T-helper 2 cell (primary cell): ENCODE measurements at regions not wholly inside any gene's neighbourhood (a gene's known extent, or its start where the extent isn't known, plus 50 kb on each side); places are given as distances from the start of the nearest gene placed in this dataset.

ENCODE experiments used
- DNase-seq, 5 experiments: peaks; one replicate each; pipeline versions ENCODE4 v3.0.0 to v3.0.0-alpha.2; 2012 to 2022

DNA sequence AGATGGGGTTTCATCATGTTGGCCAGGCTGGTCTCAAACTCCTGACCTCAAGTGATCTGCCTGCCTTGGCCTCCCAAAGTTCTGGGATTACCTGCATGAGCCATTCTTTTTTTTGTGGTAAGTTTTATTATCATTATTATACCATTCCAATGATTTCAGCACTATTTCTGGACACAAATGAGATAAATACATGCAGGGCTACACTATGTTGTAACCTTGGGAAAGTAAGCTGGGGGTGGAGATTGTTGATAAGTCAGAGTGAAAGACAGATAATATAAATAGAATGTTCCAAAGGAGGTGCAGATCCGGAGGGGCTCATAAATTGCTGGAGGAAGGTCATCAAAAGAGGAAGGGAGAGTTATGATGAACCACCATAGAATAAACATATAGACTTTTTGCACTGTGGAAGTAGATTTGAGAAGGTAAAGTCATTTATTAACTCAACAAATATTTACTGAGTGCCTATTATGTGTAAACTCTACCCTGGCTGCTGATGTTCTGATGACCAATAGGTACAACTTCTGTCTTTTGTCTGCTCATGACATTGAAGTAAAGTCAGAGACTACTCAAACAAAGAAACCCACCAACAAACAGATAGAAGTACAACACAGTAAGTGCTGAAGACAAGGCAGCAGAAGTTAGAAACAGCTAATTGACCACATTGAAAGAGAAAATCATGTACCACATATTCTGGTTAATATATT lies 478.9 kb upstream of the GOLIM4 start:
- DNase-seq = no peak

DNA sequence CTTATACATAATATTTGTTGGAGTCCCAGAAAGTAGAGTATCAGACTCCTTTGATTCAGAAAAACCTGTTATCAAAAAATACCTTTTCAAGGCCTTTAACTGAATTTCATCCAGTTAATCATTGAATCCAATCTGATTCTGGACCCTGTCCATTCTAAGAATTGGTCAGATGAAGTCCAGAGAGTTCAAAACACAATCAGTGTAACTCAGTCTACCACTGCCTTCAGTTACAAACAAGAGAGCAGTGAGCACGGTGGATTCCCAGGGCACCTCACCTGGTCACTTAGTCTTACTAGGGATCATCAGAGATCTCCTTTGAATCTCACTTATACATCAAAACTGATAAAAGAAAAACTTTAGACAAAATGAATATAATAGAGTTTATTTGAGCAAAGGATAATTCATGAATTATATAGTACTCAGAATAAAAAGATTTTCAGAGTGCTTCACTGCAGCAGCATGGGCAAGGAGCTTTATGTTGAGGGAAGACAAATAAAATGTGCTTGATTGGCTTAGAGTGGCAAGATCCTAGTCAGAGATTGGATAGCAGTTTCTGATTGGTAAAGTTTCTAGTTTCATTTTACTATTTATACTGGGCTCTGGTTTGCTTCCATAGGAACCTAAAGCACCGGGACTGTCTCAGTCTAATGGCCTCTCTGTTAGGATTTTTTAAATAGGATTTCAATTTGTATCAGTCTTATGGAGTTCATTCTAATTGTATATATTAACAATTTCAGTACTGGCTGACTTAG lies 474.9 kb upstream of the GOLIM4 start:
- no peak for DNase-seq

DNA sequence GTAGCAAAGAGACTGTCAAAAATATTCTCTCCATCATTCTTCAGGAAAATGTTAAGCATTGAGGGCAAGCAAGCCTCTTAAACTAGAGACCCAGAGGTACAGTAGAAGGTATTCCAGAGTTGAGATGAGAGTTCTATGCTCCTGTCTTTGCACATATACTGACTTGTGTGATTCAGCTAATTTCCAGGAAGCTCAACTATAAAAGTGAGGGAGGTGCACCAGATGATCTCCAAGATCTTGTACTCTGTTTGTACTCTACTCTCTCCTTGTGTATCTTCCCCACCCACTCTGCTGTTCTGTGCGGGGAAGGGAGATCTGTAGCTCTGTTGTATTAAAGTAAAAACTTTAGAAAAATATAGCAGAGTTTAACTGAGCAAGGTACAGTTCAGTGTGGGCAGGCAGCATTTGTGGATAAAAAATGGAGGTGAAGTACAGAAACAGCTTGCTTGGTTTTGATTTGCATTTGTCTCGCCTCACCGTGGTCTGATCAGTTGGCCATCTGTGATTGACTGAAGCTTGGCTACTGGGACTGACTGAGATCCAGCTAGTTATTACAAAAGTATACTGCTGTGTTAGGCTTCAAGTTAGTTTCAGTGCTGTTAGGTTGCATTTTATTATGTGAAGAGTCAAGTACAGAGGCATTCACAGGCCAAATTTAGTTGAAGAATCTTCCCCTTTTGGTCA lies 463.1 kb upstream of the GOLIM4 start:
- no peak for DNase-seq

DNA sequence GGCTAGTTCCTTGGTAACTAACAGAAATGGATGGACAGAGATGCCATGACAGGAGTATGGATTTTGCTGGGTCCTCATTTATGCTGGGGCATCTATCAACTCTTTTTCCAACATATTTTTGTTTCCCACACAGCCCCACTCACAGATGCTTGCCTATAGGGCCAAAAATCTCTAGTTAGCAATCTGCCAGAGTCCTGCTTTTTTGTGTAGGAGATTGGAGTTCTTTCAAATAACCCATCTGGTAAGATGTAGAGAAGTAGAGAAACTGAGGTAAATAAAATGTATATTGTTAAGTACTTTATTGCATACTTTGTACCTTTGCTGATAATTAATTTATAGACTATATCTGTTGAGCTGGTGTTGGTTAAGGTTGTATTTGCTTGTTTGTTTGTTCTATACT lies 456.5 kb upstream of the GOLIM4 start:
- DNase-seq = no peak

DNA sequence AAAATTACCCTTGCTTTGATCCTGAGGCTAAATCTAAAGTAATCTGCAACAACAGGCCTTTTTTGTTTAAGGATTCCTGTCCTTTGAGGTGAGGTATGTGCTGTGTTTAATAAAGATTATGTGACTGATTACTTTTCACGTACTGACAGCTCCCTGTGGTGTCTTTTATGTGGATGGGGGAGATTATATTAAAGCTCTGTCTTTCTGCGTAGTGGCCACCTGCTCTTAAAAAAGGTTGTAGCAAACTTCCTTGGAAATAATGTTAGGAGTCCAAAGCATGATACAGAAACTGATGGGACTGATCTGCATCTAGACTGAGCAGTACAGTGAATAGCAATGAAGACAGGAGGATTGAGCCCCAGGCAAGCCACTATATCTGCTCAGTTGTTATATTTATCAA lies 453.0 kb upstream of the GOLIM4 start:
- no peak for DNase-seq

DNA sequence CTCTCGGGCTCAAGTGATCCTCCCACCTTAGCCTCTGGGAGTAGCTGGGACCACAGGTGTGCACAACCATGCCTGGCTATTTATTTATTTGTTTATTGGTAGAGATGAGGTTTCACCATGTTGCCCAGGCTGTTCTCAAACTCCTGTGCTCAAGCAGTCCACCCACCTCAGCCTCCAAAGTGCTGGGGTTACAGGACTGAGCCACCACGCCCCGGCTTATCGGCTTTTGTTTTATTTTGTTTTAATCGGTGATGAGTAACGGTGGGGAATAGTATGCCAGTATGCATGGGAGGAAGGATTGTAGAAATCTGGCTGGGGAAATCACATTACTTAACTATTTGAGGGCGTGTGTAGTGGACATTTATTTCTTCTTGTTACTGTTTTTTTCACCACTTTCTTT lies 451.0 kb upstream of the GOLIM4 start:
- no peak for DNase-seq

DNA sequence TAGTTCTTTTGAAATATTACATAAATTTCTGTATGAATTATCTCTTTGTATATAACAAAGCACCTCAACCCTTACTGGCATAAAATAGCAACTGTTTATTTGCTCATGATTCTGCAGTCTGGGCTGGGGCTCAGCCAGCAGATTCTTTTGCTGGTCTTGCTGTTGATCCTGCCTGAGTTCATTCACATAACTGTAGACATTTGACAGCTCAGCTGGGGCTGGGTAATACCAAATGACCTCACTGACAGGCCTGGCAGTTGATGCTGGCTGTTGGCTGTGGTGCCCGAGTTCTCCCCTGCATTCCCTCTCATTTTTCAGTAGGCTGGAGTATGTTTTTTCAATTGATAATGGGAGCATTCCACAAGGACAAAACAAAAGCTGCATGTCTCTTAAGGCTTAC lies 449.9 kb upstream of the GOLIM4 start:
- no peak for DNase-seq

DNA sequence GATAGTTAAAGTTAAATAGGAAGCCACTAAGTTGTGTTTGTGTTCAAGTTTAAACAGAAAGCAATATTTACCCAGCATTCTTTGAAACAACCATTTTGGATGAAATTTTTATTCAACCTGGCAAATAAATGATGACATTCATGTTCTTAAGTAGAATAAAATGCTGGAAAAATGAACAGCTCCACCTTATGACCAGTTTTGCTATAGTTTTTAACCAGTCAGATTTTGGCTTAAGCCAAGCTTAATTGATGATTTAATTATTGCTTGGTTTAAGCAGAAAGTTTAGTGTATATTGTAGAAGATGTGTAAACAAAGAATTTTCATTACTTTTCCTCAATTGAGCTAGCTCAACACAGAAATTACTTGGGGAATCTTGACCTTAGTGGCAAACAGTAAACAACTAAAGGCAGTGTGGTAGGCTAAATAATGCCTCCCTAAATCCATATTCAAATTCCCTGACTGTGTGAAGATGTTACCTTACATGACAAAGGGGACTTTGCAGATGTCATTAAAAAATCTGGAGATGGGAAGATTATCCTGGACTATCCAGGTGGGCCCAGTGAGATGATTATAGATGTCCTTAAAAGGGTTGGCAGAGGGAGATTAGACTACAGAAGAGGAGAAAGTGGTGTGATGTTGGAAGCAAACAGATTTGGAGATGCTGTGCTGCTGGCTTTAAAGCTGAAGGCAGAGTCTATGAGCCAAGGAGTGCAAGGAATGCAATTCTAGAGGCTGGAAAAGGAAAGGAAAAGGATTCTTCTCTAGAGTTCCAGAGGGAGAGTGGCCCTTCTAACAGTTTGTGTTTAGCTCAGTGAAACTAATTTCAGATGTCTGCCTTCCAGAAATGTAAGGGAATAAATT lies 448.6 kb upstream of the GOLIM4 start:
- DNase-seq = no peak

DNA sequence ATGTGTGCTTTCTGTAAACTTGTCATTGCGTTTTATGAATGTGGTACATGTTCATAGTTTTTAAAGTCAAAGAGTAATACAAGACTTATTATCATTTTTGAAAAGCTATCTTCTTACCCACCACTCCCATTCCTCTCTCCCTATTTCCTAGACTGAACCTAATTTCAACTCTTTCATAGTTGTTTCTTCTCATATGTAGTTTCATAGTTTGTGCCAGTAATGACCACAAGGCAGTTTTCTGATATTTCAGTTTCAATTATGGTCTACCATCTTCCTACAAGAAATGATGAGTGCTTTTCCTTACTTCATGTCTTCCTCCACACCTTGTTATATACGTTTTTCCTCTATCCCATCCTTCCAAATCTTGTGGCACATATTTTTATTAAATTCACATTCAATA lies 445.0 kb upstream of the GOLIM4 start:
- DNase-seq = no peak

DNA sequence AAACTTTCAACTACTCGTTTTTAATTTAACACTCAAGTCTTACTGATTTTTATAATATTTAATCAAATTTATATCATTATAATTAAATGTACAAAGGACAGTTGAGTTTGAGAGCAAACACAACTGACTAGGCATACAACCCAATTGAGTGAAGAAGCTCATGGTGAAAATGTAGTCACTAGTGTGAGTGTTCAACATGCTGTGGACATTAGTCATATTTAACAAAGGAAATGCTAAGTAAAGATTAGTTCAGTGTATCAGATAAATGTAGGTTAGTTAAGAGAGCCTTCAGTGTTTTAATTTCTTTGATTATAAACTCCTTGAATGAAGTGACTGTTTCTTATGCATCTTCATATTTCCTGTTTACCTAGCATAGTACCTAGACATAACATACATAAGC lies 444.2 kb upstream of the GOLIM4 start:
- no peak for DNase-seq

DNA sequence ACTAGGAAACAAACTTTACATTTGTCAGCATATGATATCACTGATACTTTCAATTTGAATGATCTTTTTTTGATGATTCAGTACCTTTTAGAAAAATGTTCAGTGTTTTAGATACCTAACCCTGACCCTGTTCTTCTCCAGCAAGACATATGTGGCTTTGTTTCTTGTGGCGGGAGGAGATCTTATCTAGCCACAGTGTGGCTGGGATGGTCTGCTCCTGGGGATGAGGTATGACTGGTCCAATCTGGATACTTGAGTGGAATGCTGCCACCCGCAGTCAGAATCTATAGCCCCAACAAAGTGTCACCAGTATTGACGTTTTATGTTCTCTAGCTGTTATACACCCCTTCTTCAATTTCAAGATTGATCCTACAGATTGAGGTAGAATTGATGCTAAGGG lies 439.0 kb upstream of the GOLIM4 start:
- DNase-seq = peak in 1 of 5 experiments; percentile 10

DNA sequence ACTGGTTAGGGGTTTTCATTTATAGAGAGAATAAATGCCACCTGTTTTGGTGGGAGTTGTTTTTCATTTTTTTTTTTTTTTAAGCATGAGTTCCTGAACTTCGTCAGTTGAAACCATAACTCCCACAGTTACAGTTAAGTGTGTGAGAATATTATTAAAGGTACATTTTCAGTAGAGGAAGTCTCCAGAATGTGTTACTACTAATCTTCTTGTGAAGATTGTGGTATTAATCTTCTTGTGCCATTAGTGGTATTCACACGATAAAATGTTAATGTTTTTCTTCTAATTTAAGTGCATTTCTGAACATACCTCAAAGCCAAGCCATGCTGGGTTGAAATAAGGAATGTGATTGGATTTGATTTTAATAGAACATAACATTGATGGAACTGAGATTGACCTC lies 437.9 kb upstream of the GOLIM4 start:
- no peak for DNase-seq

DNA sequence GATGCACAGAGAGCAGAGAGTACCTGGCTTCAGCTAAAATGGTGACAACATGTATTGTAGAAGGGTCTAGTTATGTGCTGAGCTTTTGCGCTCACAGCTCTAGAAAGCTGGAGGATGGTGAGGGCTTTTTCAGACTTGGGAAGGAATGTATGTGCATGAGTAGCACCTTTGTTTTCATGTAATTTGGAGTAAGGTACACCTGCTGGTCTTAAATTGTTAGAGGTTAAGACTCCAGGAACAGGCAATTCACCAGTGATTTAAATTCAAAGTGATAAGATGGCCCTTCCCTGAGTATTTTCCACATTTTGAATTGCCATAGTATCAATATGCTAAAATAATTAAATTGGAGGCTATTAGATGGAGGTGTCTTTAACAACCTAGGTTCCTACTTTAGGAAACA lies 436.4 kb upstream of the GOLIM4 start:
- DNase-seq = no peak

DNA sequence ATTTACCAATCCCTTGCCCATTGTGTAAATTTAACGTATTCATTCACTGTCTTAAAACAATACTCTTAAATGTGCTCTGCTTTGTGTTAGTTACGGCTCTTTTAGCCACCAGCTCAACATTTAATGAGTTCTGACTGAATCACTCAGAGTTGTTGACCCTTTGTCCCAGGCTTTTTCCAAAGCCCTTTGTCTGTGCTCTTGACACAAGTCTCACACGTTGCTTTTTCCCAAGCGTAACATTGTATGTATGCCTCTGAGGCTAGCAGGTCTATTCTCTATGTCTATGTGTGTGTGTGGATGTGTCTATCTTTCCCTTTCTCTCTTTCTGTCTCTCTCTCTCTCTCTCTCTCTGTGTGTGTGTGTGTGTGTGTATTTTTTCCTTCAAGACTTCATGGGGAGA lies 435.4 kb upstream of the GOLIM4 start:
- DNase-seq = no peak

DNA sequence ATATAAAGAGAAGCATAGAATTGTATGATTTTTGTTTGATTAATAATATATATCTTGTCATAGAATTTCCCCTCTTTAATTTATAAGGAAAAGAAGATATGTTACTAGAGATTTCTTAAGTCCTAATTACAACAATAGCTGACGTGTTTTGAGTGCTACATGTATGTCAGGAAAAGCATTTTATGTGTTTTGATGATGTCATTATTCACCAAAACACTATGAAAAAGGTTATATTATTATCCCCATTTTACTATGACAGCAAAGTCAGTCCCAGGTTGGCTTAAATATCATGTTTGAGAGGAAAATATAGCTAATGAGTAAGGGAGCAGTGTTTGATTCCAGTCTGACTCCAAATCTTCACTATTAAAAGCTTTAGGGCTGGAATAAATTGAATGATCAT lies 428.4 kb upstream of the GOLIM4 start:
- DNase-seq = no peak

DNA sequence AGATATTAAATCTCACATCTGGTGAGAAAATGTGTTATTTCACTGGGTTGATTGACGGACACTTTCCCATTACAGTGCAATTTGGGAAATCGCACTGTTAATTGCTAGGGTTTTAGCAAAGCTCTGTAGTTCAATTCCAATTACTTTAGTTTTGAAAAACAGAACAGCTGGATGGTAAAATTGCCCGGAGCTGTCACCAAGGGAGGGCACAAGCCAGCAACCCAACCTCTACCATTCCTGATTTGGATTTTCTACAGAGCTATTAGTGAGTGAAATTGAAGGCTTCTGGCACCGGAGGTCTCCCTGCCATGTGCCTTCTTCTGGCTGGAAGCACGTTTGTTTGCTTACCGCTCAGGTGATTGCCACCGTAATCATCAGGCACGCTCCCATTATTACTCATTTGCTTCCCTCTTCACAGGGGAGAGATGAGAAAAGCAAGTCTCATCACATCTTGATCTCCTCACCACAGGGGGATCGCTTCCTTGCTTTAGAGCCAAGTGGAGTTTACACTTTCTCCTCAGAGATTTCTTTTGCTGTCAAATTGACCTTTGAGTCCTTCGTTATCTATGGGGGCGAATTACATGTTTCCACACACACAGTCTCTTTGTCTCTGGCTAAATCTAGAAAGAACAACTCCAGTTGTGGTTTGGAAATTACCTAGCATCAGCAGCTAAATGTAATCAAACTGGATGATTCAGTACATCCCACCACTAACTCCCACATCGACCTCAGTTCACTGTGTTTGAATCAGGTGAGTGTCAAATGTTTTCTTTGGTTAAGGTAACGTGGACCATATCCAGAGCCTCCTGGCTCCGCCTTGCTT lies 421.7 kb upstream of the GOLIM4 start:
- no peak for DNase-seq

DNA sequence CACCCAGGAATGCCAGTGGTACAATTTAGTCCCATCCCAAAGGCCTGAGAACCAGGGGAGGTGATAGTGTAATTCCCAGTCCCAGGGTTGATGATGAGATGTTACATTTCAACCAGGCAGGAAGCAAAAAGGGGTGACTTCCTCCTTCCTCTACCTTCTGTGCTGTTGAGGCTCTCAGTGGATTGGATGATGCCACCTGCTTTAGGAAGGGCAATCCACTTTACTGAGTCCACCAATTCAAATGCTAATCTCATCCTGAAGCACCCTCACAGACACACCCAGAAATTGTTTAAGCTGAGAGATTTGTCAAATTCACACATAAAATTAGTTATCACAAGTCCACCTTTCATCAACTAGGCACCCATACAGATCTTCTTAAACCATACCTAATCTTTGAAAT lies 418.5 kb upstream of the GOLIM4 start:
- DNase-seq = no peak

DNA sequence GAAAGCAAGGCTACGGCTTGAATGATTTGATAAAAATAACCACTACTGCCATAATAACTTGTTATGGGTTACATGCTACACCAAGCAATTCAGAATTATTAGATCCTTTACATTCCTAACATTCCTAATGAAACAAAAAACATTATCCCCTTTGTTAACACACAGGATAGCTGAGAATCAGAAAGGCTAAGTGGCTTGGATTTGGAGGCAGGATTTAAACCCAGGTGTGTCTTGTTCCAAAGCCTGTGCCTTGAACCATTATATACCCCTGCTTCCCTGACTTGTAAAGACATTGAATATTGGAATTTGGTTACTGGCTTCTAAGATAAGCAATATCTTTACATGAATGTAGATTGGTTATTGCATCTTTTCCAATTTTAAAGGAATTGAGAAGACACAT lies 417.1 kb upstream of the GOLIM4 start:
- DNase-seq = no peak

DNA sequence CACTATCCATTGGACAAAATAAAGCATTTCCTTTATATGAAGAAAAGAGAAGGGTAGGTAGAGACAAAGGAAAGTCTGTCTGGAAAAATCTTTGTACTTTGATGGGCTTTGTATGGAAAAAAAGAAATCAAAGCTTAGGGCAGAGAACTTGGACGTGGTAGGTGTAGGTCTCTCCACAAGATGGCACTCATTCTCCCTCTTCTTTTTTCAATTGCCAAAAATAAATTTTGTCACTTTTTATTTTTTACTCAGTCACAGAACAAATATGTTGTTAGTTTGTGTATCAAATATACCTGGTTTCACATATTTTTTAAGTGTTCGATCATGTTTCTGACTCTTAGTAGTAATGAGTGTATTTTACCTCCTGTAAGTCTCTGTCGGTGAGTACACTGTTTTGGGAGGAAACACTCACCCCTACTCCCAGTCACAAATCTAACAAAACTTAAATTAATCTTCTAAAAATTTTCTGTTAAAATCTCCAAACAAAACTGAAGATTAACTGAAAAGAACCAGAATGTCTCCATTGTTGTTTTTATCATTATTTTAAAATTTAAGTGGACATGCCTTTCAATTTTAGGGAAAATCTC lies 415.8 kb upstream of the GOLIM4 start:
- DNase-seq = no peak

DNA sequence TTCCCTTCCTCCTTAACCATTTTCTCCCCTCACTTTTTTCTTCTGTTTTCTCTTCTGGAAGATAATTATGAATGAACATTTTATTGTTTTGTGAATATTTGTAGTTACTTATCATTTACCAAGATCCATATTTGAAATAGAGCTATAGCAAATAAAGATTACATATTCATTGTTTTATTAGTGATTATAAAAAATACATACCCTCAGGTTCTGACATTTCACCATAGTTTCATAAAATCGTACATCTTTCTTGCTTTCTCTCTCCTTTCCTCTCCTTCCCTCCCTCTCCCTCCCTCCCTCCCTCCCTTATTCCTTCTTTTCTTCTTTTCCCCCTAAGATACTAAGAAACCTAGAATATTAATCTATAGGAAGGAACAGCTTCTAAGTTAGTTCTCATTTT lies 410.9 kb upstream of the GOLIM4 start:
- no peak for DNase-seq

DNA sequence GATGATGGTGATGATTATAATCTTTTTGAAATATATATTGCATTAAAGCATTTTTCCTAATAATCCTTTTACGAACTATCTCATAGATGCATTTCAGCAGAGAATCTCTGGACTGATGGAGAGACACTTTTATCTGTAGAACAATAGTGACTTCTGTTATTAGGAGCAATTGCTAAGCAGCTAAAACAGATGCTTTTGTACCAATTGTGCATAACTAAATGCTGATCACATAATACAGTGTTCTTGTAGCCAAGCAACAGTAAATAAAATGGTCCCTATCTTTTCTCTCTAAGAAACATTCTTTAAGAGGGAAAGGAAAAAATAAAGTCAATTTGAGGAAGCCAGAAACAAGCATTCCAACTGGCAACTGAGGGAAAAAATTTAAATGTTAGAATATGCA lies 405.8 kb upstream of the GOLIM4 start:
- no peak for DNase-seq

DNA sequence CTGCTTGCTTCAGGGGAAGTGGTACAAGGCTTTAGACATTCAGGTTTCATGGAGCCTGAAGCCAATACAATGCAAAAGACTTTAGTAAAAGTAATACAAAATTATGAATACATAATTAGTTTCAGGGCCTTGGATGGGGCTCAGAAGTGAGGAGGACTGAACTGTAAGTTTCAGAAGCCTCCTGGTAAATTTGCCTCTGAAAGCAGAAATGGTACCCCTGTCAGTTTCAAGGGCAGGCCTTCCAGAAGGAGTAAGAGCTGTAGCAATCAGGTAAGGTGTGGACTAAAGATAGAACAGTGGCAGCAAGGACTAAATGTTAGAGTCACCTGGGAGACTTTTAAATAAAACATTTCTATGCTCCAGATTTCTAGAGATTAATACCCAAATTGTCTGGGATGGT lies 402.5 kb upstream of the GOLIM4 start:
- no peak for DNase-seq
